Thyroid gland (tissue), 4 donors: ENCODE measurements at regions not wholly inside any gene's neighbourhood (a gene's known extent, or its start where the extent isn't known, plus 50 kb on each side); places are given as distances from the start of the nearest gene placed in this dataset.

ENCODE experiments used
- DNase-seq, 2 donors: peaks; one replicate each; pipeline ENCODE4 v3.0.0-alpha.2; 2019
- H3K27ac ChIP-seq, 3 donors: fragments of 200-600 bp; sonication (generic); 1 replicate in 2 of 3; 2 replicates in 1 of 3; pipeline ENCODE4 v1.5.1; 2016 to 2019; ENCODE audit warnings: mild to moderate bottlenecking in 1 of 3, moderate library complexity in 1 of 3
- H3K27me3 ChIP-seq: fragments of 200-600 bp; sonication (generic); one replicate; pipeline ENCODE4 v1.5.1; 2019
- H3K36me3 ChIP-seq, 2 donors: fragments of 200-600 bp; sonication (generic); one replicate each; pipeline ENCODE4 v1.5.1; 2016 to 2019
- H3K4me1 ChIP-seq, 2 donors: fragments of 200-600 bp; sonication (generic); one replicate each; pipeline ENCODE4 v1.5.1; 2017 to 2019
- H3K4me3 ChIP-seq, 3 donors: fragments of 200-600 bp; sonication (generic); replicated peaks in 1 of 3; 1 replicate in 2 of 3; 2 replicates in 1 of 3; pipeline ENCODE4 v1.5.1; 2016; ENCODE audit warnings: mild to moderate bottlenecking in 1 of 3
- H3K9me3 ChIP-seq: fragments of 200-600 bp; sonication (generic); one replicate; pipeline ENCODE4 v1.5.1; 2017
- POLR2A ChIP-seq, 2 donors: fragments of 450-650 bp; IDR thresholded peaks; one replicate each; pipeline ENCODE4 v1.6.1; 2017; ENCODE audit warnings: antibody characterized with exemption in 2 of 2, mild to moderate bottlenecking in 2 of 2, moderate library complexity in 1 of 2
- WGBS, 2 donors: methylation state at CpG; one replicate each; pipeline ENCODE4 v1.1.5; 2017; 5-methylcytosine and 5-hydroxymethylcytosine counted together
- intact Hi-C: fragments of 100-400 bp; cut with DNase I; formaldehyde crosslinking; loops from one replicate; pipeline ENCODE4 v1.15.1; 2023
- TF ChIP-seq, protein P1 (sequence below), 6 experiments: fragments of 200-600 bp in 3 of 6; fragments of 450-650 bp in 3 of 6; sonication (generic) in 3 of 6; IDR thresholded peaks; one replicate each; pipeline ENCODE4 v1.5.1; 2016 to 2019; ENCODE audit warnings: antibody characterized with exemption in 6 of 6, mild to moderate bottlenecking in 2 of 6, inconsistent platforms in 1 of 6, moderate library complexity in 1 of 6

DNA sequence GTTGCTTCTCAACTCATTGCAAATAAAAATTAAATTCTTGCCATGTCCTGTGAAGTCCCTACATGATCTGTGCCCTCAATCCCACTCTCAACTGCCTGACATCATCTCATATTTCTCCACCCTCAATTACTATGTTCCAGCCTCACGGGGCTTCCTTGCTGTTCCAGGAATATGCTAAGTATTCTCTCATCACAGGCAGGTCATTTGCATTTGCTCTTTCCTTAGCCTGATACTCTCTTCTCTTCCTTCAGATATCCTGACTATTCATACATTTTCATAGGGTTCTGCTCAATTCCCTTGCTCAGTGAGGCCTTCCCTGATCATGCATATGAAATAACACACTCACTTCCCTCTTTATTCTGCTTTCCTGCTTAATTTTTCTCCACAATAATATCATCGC is 135.1 kb upstream of the DAB2 start:
- Histone ChIP-seq H3K36me3 (no peaks in the 10 kb centered on the region), H3K4me3 (no peak overlapping the region), H3K27me3 (no peaks in the 10 kb centered on the region), H3K9me3 (no peaks in the 10 kb centered on the region), H3K27ac (no peak overlapping the region), H3K4me1 (no peaks in the 10 kb centered on the region)
- no peak for TF ChIP-seq POLR2A (IDR thresholded peaks at IDR 0.05)
- TF ChIP-seq, protein P1, sequence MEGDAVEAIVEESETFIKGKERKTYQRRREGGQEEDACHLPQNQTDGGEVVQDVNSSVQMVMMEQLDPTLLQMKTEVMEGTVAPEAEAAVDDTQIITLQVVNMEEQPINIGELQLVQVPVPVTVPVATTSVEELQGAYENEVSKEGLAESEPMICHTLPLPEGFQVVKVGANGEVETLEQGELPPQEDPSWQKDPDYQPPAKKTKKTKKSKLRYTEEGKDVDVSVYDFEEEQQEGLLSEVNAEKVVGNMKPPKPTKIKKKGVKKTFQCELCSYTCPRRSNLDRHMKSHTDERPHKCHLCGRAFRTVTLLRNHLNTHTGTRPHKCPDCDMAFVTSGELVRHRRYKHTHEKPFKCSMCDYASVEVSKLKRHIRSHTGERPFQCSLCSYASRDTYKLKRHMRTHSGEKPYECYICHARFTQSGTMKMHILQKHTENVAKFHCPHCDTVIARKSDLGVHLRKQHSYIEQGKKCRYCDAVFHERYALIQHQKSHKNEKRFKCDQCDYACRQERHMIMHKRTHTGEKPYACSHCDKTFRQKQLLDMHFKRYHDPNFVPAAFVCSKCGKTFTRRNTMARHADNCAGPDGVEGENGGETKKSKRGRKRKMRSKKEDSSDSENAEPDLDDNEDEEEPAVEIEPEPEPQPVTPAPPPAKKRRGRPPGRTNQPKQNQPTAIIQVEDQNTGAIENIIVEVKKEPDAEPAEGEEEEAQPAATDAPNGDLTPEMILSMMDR (IDR thresholded peaks at IDR 0.05), result no peak
- 84 to 86% methylated on average over 2 of the region's 2 CpGs for WGBS, 2 donors
- intact Hi-C loops, result no loop called here
- no peak for DNase-seq

DNA sequence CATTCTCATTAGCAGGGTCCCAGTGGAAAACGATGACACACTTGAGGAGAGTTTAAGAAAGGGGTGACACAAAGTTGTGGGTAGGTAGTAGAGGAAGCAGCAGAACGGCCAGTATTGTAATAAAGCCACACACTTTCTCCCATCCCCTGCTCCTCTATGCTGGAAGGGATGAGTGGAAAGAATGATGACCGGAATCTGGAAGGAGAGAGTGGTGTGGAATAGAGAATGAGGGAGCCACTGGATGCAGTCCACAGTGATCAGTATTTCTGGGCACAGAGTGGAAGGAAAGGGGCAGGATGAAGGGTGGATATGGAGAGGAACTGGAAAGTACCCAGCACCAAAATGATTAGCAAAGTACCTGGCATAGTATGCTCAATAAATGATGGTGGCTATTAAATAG is 133.8 kb upstream of the DAB2 start:
- Histone ChIP-seq H3K36me3 (no peaks in the 10 kb centered on the region), H3K4me1 (no peaks in the 10 kb centered on the region), H3K27ac (no peak overlapping the region), H3K9me3 (no peaks in the 10 kb centered on the region), H3K27me3 (no peaks in the 10 kb centered on the region), H3K4me3 (no peak overlapping the region)
- TF ChIP-seq, protein P1 (IDR thresholded peaks at IDR 0.05), result no peak
- TF ChIP-seq POLR2A (IDR thresholded peaks at IDR 0.05), result no peak
- WGBS, 2 donors, result 62 to 64% methylated on average over 3 of the region's 3 CpGs
- intact Hi-C loops, result no loop called here
- DNase-seq, result no peak

DNA sequence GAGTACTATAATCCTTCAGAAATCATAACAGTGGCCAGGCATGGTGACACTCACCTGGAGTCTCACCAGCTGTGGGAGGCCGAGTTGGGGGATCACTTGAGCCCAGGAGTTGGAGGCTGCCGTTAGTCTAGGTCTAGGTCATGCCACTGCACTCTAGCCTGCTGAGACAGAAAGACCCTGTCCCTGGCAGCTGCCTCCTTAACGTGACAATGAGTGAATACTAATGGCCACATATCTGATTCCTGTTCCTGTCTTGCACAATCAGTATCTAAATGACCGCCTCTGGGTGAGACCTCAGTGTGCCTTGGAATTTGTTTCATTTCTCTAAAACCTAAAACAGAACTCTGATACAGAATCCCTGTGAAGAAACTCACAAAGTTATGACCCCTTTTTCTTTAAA is 131.0 kb upstream of the DAB2 start:
- TF ChIP-seq POLR2A (IDR thresholded peaks at IDR 0.05), result no peak
- TF ChIP-seq, protein P1 (IDR thresholded peaks at IDR 0.05), result no peak
- no peak for DNase-seq
- no peaks in the 10 kb centered on the region for H3K27me3 ChIP-seq
- 78 to 79% methylated on average over 4 of the region's 4 CpGs for WGBS, 2 donors
- H3K9me3 ChIP-seq, result no peaks in the 10 kb centered on the region
- intact Hi-C loops, result no loop called here
- H3K36me3 ChIP-seq, result no peaks in the 10 kb centered on the region
- no peaks in the 10 kb centered on the region for H3K4me1 ChIP-seq
- H3K4me3 ChIP-seq, result no peak overlapping the region
- H3K27ac ChIP-seq, result no peak overlapping the region

DNA sequence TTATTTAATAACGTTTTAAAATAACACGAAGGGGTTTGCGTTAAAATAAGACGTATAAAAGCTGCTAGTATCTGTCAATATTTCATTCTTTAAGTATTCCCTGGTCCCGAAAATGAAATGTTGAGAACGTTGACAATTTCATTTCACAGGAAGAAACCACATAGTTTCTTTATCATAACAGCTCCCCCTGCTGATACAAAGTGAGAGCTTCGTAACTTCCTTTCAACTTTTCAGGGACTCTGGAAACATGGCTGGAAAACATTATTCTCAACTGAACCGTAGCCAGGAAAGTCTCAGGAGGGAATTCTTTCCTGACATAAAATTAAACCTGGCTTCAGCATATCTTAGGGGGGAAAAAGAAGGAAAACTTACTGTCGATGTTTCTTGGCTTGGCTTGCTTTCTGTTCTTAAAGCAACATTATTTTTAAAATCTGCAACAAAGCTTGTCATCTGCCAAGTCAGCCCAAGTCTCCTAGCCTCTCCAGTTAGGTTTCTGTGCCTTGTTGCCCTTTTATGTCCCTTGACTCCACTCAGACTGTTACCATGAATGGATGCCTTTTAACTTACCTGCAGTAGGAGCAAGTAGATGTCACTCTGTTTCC is 122.9 kb upstream of the DAB2 start:
- intact Hi-C loops, result loop anchor here (2.0 to 5.0 kb wide), 2 partner anchors 171 to 330 kb away; partner anchors contain the start of gene FYB1
- Histone ChIP-seq H3K4me3 (no peak overlapping the region), H3K4me1 (peaks cover 0 to under 1% of the 10 kb centered on the region in 2 donors), H3K27me3 (no peaks in the 10 kb centered on the region), H3K27ac (peak overlapping the region in 1 of 3 donors; percentile 19), H3K9me3 (no peaks in the 10 kb centered on the region), H3K36me3 (no peaks in the 10 kb centered on the region)
- peak in 1 of 2 donors; percentile 8 for DNase-seq
- TF ChIP-seq POLR2A (IDR thresholded peaks at IDR 0.05), result no peak
- TF ChIP-seq, protein P1 (IDR thresholded peaks at IDR 0.05), result peak in 5 of 6 experiments; percentile 25 to 78 (median 73)
- 2% methylated on average over 9 of the region's 9 CpGs for WGBS, 2 donors

DNA sequence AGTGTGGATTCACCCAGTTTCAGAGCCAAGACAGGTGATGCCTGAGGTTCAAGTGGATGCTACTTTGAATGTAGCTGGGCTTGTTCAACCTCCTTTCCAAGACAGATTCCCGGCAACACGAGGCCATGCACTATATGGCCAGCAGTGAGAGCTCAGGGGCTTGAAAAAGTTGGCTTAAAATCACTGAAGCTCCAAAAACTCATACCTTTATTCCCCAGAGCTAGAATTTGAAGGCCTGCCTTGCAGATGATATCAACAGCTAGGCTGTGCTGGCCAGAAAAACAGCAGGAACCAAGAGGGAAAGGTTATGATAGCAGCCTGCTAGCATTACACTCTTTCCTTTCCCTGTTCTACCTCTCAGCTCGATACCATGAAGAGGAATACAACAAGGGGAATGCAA is 120.2 kb upstream of the DAB2 start:
- Histone ChIP-seq H3K27me3 (no peaks in the 10 kb centered on the region), H3K27ac (no peak overlapping the region), H3K4me3 (no peak overlapping the region), H3K9me3 (no peaks in the 10 kb centered on the region), H3K36me3 (no peaks in the 10 kb centered on the region), H3K4me1 (peaks cover 0 to 8% of the 10 kb centered on the region in 2 donors)
- TF ChIP-seq, protein P1 (IDR thresholded peaks at IDR 0.05), result no peak
- no peak for TF ChIP-seq POLR2A (IDR thresholded peaks at IDR 0.05)
- WGBS, 2 donors, result 74 to 81% methylated on average over 3 of the region's 3 CpGs
- no peak for DNase-seq
- intact Hi-C loops, result loop anchor here (5.0 kb wide), 1 partner anchor 328 kb away; the partner anchor contains the start of gene FYB1
